GM18511 (cell line): ENCODE measurements at regions not wholly inside any gene's neighbourhood (a gene's known extent, or its start where the extent isn't known, plus 50 kb on each side); places are given as distances from the start of the nearest gene placed in this dataset.
"Not testable (repeated sequence)": the region's sequence is repeated elsewhere in the genome, so short reads cannot be mapped to it uniquely, and the experiment has no call there.

Source experiments
- ATAC-seq: cut with Tn5 transposase; IDR thresholded peaks from one replicate; pipeline ENCODE4 v1.9.1; 2021; ENCODE audit warnings: mild to moderate bottlenecking, moderate library complexity; ENCODE audit not compliant: unreplicated experiment

DNA sequence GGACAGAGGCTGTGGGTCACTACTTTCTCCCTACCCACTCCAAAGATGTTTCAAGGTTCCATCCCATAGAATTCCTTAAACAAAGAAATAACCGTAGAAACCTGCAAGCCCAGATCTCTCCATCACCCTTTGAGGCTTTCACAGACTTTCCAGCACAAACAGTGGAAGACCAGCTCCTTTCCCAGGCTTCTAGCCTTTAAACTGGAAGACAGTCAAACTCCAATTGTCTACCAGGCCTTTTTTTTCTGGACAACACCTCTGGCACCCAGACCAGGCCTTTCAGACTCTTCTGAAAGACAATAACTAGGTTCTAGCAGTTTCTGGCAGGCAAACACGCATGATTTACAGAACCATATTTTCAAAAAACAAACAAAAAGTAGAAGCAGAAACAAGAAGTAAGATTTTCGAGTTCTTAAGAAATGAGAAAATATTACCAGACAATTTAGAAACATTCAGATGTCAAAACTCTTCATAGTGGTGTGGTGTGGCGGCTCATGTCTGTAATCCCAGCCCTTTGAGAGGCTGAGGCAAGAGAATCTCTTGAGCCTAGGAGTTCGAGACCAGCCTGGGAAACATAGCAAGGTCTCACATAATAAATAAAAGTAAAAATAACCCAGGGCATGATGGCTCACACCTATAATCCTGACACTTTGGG, 73.0 kb upstream of the EPCAM start:
- no peak for ATAC-seq

DNA sequence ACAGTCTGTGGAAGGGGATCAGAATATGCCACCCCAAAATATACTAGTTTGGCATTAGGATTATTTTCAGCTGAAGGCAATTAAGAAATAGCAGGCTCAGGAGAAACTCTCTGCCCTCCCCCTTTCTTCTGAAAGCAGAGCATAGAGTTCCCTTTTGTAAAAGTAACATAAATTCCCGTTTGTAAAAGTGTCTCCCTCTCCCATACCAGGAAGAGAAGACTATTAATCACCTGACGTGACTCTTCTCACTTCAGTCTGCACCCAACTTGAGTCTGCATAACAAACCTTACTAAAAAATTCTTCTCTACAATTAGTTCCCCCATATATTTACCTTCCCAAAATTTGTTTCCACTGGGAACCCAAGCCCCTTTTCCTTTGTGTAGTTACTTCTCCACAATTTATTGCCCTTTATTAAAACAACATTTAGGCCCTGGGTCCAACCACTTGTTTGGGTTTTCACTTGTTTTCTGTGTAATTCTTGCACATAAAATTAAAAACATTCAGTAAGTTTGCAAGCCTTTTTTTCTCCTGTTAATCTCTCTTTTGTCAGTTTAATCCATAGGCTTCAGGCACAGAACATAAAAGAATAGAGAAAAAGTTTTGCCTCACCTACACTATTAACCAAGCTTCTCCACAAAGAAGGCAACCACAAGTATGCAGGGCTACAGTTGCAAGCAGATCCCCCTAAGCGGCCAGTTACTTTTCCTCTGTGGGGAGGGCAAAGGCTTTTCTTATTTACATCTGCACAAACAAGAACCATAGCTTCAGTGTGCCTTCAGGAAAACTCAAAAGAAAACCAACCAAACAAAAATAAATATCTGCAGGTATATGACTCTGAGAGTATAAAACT, 73.8 kb upstream of the EPCAM start:
- ATAC-seq = no peak

DNA sequence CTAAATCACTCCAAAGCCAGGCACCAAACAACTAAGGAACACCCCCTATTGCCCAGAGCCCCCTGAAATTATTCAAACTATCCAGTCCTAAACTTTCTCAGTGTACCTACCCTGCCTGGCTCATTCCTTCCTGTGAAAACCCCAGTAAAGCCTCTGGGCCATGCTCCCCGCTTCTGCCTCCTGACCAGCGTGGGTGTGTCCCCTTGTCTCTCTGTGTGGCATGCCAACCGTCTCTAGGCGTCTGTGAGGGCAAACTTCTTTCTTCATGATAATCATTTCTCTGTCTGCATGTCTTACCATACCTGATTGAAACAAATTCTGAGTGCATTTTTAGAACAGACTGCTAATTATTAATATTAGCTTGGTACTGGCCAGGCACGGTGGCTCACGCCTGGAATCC, 75.1 kb upstream of the EPCAM start:
- no peak for ATAC-seq

DNA sequence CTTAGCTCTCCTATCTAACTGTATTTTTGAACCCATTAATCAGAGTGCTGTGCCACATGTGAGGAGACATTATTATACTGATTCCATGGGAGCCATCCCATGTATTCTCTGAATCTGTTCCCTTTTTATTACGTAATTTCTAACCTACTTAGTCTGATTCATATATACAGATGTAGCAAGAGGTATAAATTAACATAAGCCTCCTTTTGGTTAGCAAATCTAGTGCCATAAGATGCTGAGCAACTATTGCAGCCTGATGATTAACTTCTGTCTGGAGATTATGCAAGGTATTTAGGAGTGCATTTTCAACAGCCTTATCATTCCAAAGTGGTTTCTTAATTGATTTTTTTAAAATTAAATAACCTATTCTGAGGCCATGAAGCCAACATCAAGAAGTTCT, 80.2 kb upstream of the EPCAM start:
- ATAC-seq = no peak

DNA sequence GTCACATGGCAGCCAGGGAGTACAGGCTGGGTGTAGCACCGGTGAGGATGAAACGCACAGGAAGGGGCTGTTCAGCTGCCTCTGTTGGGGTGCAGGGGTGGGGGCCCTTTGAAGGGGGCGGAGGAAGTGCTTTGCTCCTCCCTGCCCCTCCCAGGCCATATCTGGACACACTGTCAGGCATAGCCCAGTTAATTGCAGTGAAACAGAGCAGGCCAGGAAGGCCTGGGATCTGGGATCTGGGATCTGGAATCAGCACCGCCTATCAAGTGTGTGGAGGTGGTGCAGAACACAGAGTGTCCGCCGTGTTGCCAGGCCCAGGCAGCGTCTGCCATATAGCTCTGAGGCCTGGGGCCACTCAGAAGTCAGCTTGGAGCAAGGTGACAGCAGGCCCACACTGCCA, 85.5 kb upstream of the EPCAM start:
- ATAC-seq = no peak

DNA sequence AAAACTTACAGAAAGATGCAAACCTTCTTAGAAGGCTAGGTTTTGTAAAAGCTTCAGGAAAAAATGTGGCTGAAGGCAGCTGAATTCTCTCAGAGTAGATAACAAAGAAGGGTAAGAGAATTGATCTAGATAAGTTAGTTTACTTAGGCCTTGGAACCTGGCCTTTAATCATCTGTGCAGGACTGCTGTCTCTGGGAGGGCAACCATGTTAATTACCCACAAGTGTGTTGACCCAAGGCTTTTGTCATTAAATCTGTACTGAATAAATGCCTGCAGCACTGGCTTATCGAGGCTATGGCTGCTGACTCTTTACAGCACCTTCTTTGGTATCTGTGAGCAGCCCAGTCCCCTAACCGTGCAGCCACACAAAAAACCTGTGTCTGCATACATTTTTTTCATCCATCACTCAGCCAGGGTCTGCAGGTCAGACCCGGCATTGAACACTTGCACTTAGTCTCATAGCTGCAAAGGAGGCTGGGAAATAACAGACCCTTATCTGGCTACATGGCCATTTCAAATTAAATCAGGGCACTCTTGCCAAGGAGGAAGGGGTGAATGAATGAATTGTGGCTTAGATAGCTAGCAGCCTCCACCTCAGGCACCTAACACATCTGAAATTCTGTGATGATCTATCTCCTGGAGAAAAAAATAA, 86.4 kb upstream of the EPCAM start:
- ATAC-seq = no peak

DNA sequence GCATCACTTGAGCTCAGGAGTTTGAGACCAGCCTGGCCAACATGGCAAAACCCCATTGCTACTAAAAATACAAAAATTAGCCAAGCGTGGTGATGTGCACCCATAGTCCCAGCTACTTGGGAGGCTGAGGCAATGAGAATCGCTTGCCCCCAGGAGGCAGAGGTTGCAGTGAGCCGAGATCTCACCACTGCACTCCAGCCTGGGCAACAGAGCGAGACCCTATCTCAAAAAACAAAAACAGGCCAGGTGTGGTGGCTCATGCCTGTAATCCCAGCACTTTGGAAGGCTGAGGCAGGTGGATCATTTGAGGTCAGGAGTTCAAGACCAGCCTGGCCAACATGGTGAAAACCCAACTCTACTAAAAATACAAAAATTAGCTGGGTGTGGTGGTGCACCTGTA, 89.6 kb upstream of the EPCAM start:
- not testable (repeated sequence) for ATAC-seq

DNA sequence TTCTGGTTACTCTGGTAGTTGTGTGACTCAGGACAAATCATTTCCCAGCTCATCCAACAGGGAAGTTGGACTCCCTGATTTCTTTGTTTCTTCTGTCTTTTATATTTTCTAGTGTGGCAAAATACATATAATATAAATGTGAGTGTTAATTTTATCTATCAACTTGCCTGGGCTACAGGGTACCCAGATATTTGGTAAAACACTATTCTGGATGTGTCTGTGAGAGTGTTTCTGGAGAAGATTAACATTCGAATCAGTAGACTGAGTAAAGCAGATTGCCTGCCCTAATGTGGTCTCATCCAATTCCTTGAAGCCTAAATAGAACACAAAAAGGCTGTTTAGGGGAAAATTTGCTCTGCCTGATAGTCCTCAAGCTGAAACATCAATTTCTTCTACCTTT, 91.1 kb upstream of the EPCAM start:
- no peak for ATAC-seq

DNA sequence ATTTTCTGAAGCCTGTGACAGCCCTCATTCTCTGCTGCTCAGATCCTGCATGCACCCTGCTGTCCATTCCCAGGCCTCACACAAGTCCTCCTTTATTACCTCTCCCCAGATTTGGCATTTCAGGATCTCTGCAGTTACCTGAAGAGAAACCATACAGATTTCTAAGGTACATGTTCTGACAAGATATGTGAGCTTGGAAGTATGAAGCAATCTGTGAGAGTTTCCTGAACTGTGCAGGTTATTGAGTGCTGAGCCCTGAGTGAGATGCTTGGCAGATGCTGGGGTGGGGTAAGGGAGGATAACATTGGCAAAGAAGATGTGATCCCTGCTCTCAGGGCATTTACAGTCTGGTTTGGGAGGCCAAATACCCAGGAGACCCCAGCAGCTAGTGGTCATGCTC, 91.9 kb upstream of the EPCAM start:
- ATAC-seq = no peak

- no peak for ATAC-seq
Observed at GRCh38 chr2:47276061-47276460, 93.0 kb upstream of the EPCAM start.

DNA sequence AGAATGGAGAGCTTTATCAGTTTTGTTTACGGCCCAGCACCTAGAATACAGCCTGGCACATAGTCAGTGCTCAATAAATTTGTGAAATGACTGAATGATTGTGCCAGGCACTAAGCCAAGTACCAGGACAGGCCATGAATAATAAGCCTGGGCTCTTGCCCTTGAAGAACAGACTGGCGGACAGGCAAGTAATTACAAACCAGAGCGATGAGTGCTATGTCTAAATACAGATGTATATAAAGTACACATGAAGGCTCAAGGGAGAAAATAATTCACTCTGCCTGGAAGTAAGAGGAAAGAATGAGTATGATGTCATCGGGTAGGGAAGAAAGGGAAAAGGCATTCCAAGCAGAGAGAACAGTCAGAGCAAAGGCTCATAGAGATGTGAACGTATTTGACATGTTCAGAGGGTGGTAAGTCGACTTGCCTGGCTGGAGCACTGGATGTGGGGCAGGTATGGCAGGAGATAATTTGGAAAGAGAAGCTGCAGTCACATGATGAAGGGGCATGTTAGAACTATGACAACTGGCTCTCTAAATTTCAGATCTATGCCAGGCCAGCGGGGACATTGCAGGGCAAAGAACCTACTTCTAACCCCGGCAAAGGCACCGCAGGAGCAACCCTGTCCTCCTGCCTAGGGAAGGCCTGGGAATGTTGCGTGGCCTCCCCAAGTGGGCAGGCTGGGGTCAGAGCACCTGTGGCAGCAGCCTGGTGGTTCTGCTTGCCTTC, 94.9 kb upstream of the EPCAM start:
- ATAC-seq = no peak

DNA sequence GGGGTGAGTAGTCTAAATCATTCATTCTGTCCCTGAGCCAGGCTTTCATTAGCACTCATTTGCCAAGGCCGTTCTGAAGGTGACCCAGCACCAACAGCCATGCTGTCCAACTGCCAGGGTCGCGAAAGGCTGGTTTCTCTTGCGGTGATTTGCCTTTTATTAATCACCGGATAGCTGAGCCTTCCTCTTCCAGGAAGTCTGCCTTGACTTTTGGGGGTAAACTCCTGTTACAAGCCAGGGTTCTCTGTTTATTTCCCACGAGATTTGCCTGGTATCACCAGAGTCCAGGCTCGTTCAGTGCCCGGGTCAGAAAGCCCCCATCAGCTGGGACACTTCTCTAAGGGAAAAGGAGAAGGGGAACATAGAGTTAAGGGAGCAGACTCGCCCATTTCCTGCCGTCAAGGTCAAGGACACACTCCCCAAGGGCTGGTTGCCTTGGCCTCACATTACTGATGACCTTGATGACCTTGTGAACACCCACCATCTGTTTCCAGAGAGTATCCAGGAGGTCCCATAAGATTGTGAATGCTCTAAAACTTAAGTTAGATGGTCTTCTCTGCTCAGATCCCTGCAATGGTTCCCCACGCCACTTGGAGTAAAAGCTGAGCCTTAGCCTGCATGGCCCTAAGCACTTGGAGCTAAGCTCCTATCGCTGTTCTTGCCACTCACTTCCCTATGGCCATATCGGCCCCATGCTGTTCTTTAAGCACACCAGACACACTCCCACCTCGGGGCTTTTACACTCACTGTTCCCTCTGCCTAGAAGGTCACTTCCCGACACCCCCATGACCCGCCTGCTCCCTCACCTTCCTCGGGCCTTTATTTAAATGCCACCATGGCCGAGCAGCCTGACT, 96.0 kb upstream of the EPCAM start:
- ATAC-seq = no peak

GRCh38 chr2:47272031-47272864, 95.9 kb upstream of the CALM2 start:
- ATAC-seq = peak; percentile 86

DNA sequence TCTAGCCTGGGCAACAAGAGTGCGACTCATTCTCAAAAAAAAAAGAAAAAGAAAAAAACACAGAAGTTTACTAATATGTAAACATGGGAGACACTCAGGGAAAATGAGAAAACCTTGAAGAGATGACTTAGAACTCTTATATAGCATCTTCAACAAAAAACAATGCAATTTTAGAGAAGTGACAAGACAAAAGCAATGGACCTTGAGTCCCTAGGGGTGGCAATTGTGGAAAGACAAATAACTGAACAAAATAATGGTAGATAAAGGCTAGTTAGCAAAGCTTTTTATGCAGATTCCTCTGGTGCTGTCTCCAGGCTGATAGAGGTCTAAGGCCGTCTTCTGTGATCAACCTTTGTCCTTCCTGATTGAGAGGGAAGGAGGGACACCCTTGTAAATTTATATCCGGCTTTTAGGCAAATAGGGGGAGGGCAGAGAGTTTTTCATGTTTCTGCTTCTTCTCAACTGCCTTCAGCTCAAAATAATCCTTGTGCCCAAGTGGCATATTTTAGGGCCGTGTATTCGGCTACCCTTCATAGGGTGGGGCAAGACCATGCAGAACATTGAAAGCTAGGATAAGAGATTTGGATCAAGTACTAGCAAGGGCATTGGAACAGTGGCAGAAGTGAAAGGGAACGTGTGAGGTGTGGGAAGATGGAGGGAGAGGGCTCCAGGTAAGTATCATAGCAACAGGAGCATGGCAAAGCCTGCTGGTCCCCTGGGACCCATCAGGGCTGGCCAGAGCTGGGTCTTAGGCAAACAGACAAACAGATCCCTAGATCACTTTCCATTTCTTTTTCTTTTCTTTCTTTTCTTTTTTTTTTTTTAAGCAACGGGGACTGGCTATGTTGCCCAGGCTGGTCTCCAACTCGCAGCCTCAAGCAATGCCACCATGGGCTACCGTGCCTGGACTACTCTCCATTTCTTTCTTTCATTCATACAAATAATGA, 95.0 kb upstream of the CALM2 start:
- peak; percentile 5 for ATAC-seq

GRCh38 chr2:47270421-47270820, 94.1 kb upstream of the CALM2 start:
- no peak for ATAC-seq

- ATAC-seq = no peak
Observed at GRCh38 chr2:47269316-47270232, 93.3 kb upstream of the CALM2 start.

DNA sequence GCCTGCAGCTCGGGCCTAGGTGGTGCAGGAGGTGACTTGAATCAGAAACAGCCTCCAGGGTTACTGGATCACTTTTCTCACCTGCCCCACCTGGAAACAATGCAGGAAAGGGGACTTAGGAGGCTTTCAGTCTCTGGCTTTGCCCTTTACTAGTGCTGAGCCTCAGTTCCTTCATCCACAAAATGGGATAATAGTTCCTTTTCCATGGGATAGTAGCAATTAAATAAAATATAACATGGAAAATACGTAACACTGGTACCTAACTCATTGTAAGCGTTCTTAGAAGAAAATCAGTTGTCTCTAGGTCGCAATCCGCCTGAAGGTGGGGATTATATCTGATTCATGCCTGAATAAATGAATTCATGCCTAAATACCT, 91.4 kb upstream of the CALM2 start:
- no peak for ATAC-seq
